ENCODE measurements at regions not wholly inside any gene's neighbourhood (a gene's known extent, or its start where the extent isn't known, plus 50 kb on each side); places are given as distances from the start of the nearest gene placed in this dataset.

DNA sequence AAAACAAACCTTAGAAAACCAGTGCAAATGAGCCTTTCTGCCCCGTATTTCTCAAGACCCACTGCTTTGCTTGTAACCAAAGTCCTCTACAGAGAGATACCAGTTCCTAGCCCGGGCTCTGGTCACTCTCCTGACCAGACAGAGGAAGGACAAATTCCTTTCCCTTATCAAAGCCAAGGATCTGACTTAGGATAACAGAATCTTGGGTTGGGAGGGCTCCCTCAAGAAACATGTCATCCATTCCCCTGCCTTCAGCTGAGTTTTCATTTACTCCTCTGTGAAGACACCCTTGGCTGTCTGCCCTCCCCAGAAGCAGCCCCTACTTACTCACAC, 116.0 kb upstream of the PARP11 start:
- H3K36me3 ChIP-seq (ENCODE audit: control insufficient read depth, insufficient read depth, low read length) = no peaks in the 10 kb centered on the region
- H3K27me3 ChIP-seq (ENCODE audit: control insufficient read depth, insufficient read depth, low read length) = no peaks in the 10 kb centered on the region; the same call in 1 of the 2 replicates
- no peak overlapping the region for H3K27ac ChIP-seq (ENCODE audit: low read length)
- no peak for ATAC-seq
- ChIA-PET POLR2A (no interaction called here), CTCF (no interaction called here)
- TF ChIP-seq, protein P1, sequence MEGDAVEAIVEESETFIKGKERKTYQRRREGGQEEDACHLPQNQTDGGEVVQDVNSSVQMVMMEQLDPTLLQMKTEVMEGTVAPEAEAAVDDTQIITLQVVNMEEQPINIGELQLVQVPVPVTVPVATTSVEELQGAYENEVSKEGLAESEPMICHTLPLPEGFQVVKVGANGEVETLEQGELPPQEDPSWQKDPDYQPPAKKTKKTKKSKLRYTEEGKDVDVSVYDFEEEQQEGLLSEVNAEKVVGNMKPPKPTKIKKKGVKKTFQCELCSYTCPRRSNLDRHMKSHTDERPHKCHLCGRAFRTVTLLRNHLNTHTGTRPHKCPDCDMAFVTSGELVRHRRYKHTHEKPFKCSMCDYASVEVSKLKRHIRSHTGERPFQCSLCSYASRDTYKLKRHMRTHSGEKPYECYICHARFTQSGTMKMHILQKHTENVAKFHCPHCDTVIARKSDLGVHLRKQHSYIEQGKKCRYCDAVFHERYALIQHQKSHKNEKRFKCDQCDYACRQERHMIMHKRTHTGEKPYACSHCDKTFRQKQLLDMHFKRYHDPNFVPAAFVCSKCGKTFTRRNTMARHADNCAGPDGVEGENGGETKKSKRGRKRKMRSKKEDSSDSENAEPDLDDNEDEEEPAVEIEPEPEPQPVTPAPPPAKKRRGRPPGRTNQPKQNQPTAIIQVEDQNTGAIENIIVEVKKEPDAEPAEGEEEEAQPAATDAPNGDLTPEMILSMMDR (IDR thresholded peaks at IDR 0.05) = no peak
- no peak overlapping the region for H3K4me3 ChIP-seq (ENCODE audit: low read depth in 2 of 2, low read length in 2 of 2)
- no peak for DNase-seq (ENCODE audit: low read depth, low spot score)
- in situ Hi-C loops (cut with HindIII; ENCODE audit: low pct_unique_long_range_greater_than_20kb, low sequenced_read_pairs) = no loop called here
- H3K4me1 ChIP-seq (ENCODE audit: control insufficient read depth, insufficient read depth, low read length) = no peaks in the 10 kb centered on the region
- H3K9me3 ChIP-seq (ENCODE audit: control insufficient read depth, insufficient read depth, low read depth, low read length) = no peaks in the 10 kb centered on the region
- no TSS peak for BruUV-seq (replicated peaks)
- intact Hi-C loops (cut with micrococcal nuclease; ENCODE audit: unreplicated experiment) = no loop called here

DNA sequence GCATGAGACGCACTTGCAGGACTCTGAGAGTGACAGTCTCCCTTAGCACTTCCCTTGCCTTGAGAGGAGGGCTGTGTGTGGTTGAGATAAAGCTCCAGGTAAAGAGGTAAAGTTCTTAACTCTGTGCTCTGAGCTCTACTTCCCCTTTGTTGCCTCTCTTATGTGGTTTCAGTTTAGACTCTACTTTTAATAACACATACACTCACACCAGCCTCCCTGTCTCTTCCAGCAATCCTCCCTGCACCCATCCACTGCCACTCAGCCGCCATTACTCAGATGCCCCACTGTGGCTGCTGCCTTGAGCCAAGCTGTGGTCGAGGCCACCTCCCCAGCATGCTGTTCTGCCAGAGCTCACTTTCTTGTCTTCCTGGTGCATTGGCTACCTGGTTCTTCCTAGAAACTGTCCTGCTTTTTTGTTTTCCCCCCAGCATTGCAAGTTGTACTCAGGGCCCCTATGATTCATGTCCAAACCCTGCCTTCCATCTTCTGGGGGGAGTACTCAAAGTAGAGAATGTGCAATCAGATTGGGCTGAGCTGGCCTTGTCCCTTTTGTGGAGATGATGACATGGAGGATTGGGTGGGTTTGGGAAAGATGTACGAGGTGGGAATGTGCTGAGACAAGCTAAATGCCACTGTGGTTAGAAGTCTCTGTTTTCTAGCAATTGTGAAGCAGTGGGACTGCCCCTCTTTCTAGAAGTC, 115.5 kb upstream of the PARP11 start:
- ChIA-PET POLR2A (no interaction called here), CTCF (no interaction called here)
- Histone ChIP-seq H3K9me3 (ENCODE audit: control insufficient read depth, insufficient read depth, low read depth, low read length) (no peaks in the 10 kb centered on the region), H3K4me1 (ENCODE audit: control insufficient read depth, insufficient read depth, low read length) (no peaks in the 10 kb centered on the region), H3K27me3 (ENCODE audit: control insufficient read depth, insufficient read depth, low read length) (no peaks in the 10 kb centered on the region; the same call in 1 of the 2 replicates), H3K27ac (ENCODE audit: low read length) (no peak overlapping the region), H3K4me3 (ENCODE audit: low read depth in 2 of 2, low read length in 2 of 2) (no peak overlapping the region), H3K36me3 (ENCODE audit: control insufficient read depth, insufficient read depth, low read length) (no peaks in the 10 kb centered on the region)
- intact Hi-C loops (cut with micrococcal nuclease; ENCODE audit: unreplicated experiment) (no loop called here), in situ Hi-C loops (cut with HindIII; ENCODE audit: low pct_unique_long_range_greater_than_20kb, low sequenced_read_pairs) (no loop called here)
- ATAC-seq (no peak), DNase-seq (ENCODE audit: low read depth, low spot score) (no peak)
- BruUV-seq (replicated peaks) = no TSS peak
- no peak for TF ChIP-seq POLR2AphosphoS5 (IDR thresholded peaks at IDR 0.05; ENCODE audit: low read depth, low read length)
- no peak for TF ChIP-seq TCF7L2 (IDR thresholded peaks at IDR 0.05; ENCODE audit: low read depth, low read length)
- TF ChIP-seq SIN3A (IDR thresholded peaks at IDR 0.05; ENCODE audit: borderline replicate concordance, insufficient read depth, low read depth, low read length) = no peak
- TF ChIP-seq, protein P2, sequence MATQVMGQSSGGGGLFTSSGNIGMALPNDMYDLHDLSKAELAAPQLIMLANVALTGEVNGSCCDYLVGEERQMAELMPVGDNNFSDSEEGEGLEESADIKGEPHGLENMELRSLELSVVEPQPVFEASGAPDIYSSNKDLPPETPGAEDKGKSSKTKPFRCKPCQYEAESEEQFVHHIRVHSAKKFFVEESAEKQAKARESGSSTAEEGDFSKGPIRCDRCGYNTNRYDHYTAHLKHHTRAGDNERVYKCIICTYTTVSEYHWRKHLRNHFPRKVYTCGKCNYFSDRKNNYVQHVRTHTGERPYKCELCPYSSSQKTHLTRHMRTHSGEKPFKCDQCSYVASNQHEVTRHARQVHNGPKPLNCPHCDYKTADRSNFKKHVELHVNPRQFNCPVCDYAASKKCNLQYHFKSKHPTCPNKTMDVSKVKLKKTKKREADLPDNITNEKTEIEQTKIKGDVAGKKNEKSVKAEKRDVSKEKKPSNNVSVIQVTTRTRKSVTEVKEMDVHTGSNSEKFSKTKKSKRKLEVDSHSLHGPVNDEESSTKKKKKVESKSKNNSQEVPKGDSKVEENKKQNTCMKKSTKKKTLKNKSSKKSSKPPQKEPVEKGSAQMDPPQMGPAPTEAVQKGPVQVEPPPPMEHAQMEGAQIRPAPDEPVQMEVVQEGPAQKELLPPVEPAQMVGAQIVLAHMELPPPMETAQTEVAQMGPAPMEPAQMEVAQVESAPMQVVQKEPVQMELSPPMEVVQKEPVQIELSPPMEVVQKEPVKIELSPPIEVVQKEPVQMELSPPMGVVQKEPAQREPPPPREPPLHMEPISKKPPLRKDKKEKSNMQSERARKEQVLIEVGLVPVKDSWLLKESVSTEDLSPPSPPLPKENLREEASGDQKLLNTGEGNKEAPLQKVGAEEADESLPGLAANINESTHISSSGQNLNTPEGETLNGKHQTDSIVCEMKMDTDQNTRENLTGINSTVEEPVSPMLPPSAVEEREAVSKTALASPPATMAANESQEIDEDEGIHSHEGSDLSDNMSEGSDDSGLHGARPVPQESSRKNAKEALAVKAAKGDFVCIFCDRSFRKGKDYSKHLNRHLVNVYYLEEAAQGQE (IDR thresholded peaks at IDR 0.05; ENCODE audit: insufficient read depth in 1 of 2, low read depth in 2 of 2, low read length in 1 of 2) = no peak
- TF ChIP-seq, protein P1 (IDR thresholded peaks at IDR 0.05) = no peak
